PC-9 (cell line): ENCODE measurements at regions not wholly inside any gene's neighbourhood (a gene's known extent, or its start where the extent isn't known, plus 50 kb on each side); places are given as distances from the start of the nearest gene placed in this dataset.
A peak's percentile ranks its signal among the peaks of the same experiment; 100 is the strongest.

Source experiments
- BruUV-seq: library from RNA; stranded (reverse); fragments of 400-500 nt; replicated peaks from 2 replicates; lab custom pipeline; 2021; lab: Mats Ljungman, UMichigan
- CTCF ChIA-PET: fragments of 300-600 bp; sonication (Branson Sonifier 250); formaldehyde crosslinking; loops from one replicate; lab custom pipeline; 2022; ENCODE audit warnings: antibody characterized with exemption; lab: Charles Lee
- POLR2A ChIA-PET: fragments of 300-600 bp; sonication (Branson Sonifier 250); formaldehyde crosslinking; loops from one replicate; lab custom pipeline; 2022; ENCODE audit warnings: antibody characterized with exemption; ENCODE audit not compliant: unreplicated experiment; lab: Charles Lee
- DNase-seq, 2 experiments: peaks; one replicate each; pipeline versions ENCODE4 v3.0.0 to v3.0.0-alpha.2; 2015 to 2022; ENCODE audit warnings: mixed read lengths in 1 of 2
- H2AFZ ChIP-seq: fragments of 200-600 bp; sonication (generic); 2 replicates; pipeline ENCODE4 v1.8.1; 2017; ENCODE audit warnings: antibody characterized with exemption
- H3F3A ChIP-seq: fragments of 200-600 bp; sonication (generic); 2 replicates; pipeline ENCODE4 v1.8.1; 2017; ENCODE audit warnings: antibody characterized with exemption, mild to moderate bottlenecking, low read depth; ENCODE audit not compliant: insufficient read depth
- H3K27ac ChIP-seq: fragments of 200-600 bp; sonication (generic); 2 replicates; pipeline ENCODE4 v1.6.1; 2016; ENCODE audit warnings: mixed run types
- H3K27me3 ChIP-seq: fragments of 200-600 bp; sonication (generic); 2 replicates; pipeline ENCODE4 v1.6.1; 2016; ENCODE audit warnings: low read depth, mixed run types; ENCODE audit not compliant: insufficient read depth
- H3K36me3 ChIP-seq: fragments of 200-600 bp; sonication (generic); 2 replicates; pipeline ENCODE4 v1.6.1; 2016; ENCODE audit warnings: low read depth, mixed run types
- H3K4me1 ChIP-seq: fragments of 200-600 bp; sonication (generic); replicated peaks from 2 replicates; pipeline ENCODE4 v1.6.1; 2016; ENCODE audit warnings: mixed run types; ENCODE audit not compliant: insufficient read depth
- H3K4me2 ChIP-seq: fragments of 200-600 bp; sonication (generic); 2 replicates; pipeline ENCODE4 v1.6.1; 2017; ENCODE audit warnings: mixed run types
- H3K4me3 ChIP-seq: fragments of 200-600 bp; sonication (generic); 2 replicates; pipeline ENCODE4 v1.6.1; 2016; ENCODE audit warnings: mixed run types
- H3K79me2 ChIP-seq: fragments of 200-600 bp; sonication (generic); 2 replicates; pipeline ENCODE4 v1.6.1; 2017; ENCODE audit warnings: low read depth, mixed run types
- H3K9me2 ChIP-seq: fragments of 200-600 bp; sonication (generic); 2 replicates; pipeline ENCODE4 v1.8.1; 2017; ENCODE audit warnings: mild to moderate bottlenecking; ENCODE audit not compliant: insufficient read depth
- H3K9me3 ChIP-seq: fragments of 200-600 bp; sonication (generic); 2 replicates; pipeline ENCODE4 v1.8.1; 2016; ENCODE audit warnings: low read depth; ENCODE audit not compliant: insufficient read depth
- H4K20me1 ChIP-seq: fragments of 200-600 bp; sonication (generic); 2 replicates; pipeline ENCODE4 v1.8.1; 2017; ENCODE audit not compliant: insufficient read depth
- CTCF ChIP-seq: fragments of 200-600 bp; sonication (generic); conservative IDR thresholded peaks from 2 replicates; pipeline ENCODE4 v1.6.1; 2017; ENCODE audit warnings: mixed run types, antibody characterized with exemption, mild to moderate bottlenecking, moderate library complexity
- EZH2 ChIP-seq: fragments of 200-600 bp; sonication (generic); IDR thresholded peaks from 2 replicates; pipeline ENCODE4 v1.8.0; 2017; ENCODE audit warnings: antibody characterized with exemption, low read depth
- intact Hi-C: fragments of 100-400 bp; cut with micrococcal nuclease; formaldehyde crosslinking; loops from one replicate; pipeline ENCODE4 v1.10.0; 2022; ENCODE audit not compliant: unreplicated experiment

- Histone ChIP-seq H3K27me3 (peaks cover 71% of the 10 kb centered on the region), H3K4me2 (no peak overlapping the region), H3K9me2 (no peaks in the 10 kb centered on the region), H4K20me1 (no peaks in the 10 kb centered on the region), H3K4me3 (no peak overlapping the region), H3F3A (no peaks in the 10 kb centered on the region), H3K36me3 (no peaks in the 10 kb centered on the region), H2AFZ (no peak overlapping the region), H3K4me1 (no peaks in the 10 kb centered on the region), H3K9me3 (no peaks in the 10 kb centered on the region), H3K79me2 (no peaks in the 10 kb centered on the region), H3K27ac (no peak overlapping the region)
- no TSS peak for BruUV-seq
- ChIA-PET POLR2A (no interaction called here), CTCF (interaction anchor here (0.6 kb wide), 1 partner anchor 36 kb away, joined by 3 read pairs; no protein-coding TSS in a partner anchor)
- no peak for DNase-seq
- no peak for TF ChIP-seq CTCF
- intact Hi-C loops = loop anchor here (5.0 kb wide), 2 partner anchors 1538 to 1888 kb away; no protein-coding TSS in a partner anchor
These were observed 312.4 kb downstream of the ZNF536 start for GRCh38 chr19:30684613-30685012.

- Histone ChIP-seq H3K27ac (no peak overlapping the region), H3K4me2 (no peak overlapping the region), H3K36me3 (no peaks in the 10 kb centered on the region), H3K4me1 (no peaks in the 10 kb centered on the region), H3K79me2 (no peaks in the 10 kb centered on the region), H3K9me2 (no peaks in the 10 kb centered on the region), H2AFZ (no peak overlapping the region), H3F3A (no peaks in the 10 kb centered on the region), H3K9me3 (no peaks in the 10 kb centered on the region), H3K4me3 (no peak overlapping the region), H3K27me3 (peaks cover 70% of the 10 kb centered on the region), H4K20me1 (no peaks in the 10 kb centered on the region)
- TF ChIP-seq EZH2 (no peak), CTCF (peak; percentile 91)
- intact Hi-C loops = loop anchor here (5.0 kb wide), 2 partner anchors 1539 to 1889 kb away; no protein-coding TSS in a partner anchor
- ChIA-PET POLR2A (no interaction called here), CTCF (no interaction called here)
- BruUV-seq = no TSS peak
- peak; percentile 49 to 54 for DNase-seq
These were observed 310.9 kb downstream of the ZNF536 start for GRCh38 chr19:30682999-30683536.

GRCh38 chr19:30682146-30682998, 310.2 kb downstream of the ZNF536 start:
- H3K36me3 ChIP-seq = no peaks in the 10 kb centered on the region
- H4K20me1 ChIP-seq = no peaks in the 10 kb centered on the region
- ChIA-PET CTCF (no interaction called here), POLR2A (no interaction called here)
- DNase-seq = no peak
- no peaks in the 10 kb centered on the region for H3F3A ChIP-seq
- no peak overlapping the region for H3K4me3 ChIP-seq
- H3K79me2 ChIP-seq = no peaks in the 10 kb centered on the region
- no peaks in the 10 kb centered on the region for H3K9me3 ChIP-seq
- H3K4me2 ChIP-seq = no peak overlapping the region
- BruUV-seq = no TSS peak
- H3K9me2 ChIP-seq = no peaks in the 10 kb centered on the region
- H3K27ac ChIP-seq = no peak overlapping the region
- H2AFZ ChIP-seq = no peak overlapping the region
- intact Hi-C loops = loop anchor here (5.0 kb wide), 2 partner anchors 1540 to 1890 kb away; no protein-coding TSS in a partner anchor
- H3K4me1 ChIP-seq = no peaks in the 10 kb centered on the region
- peaks cover 70% of the 10 kb centered on the region for H3K27me3 ChIP-seq
- no peak for TF ChIP-seq EZH2
- TF ChIP-seq CTCF = no peak
